Skeletal muscle cell (primary cell): ENCODE measurements at regions not wholly inside any gene's neighbourhood (a gene's known extent, or its start where the extent isn't known, plus 50 kb on each side); places are given as distances from the start of the nearest gene placed in this dataset.

Experiments
- DNase-seq: peaks from one replicate; pipeline ENCODE4 v3.0.0-alpha.2; 2010; ENCODE audit warnings: low read depth
- H3K4me3 ChIP-seq: 2 replicates; pipeline ENCODE4 v1.5.1; 2011; ENCODE audit warnings: low read depth, mild to moderate bottlenecking, control low read depth, low read length, moderate library complexity

DNA sequence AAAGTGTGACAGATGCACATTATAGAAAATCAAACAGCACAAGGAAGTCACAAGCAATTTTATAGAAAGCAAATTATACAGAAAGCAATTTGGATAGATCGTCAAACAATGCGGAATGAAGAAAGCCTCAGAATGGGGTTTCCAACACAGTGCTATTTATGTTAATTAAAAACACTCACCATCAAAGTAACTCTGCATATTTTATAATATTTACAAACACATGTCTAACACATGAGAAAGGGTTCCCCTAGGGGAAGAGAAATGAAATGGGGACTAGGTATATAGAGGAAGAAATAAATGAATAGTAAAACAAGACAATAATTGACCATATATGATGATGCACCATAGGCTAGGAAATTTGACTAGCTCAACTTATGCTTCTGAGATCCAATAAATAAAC, 171.2 kb upstream of the XYLT1 start:
- DNase-seq, result no peak
- H3K4me3 ChIP-seq, result no peak overlapping the region

DNA sequence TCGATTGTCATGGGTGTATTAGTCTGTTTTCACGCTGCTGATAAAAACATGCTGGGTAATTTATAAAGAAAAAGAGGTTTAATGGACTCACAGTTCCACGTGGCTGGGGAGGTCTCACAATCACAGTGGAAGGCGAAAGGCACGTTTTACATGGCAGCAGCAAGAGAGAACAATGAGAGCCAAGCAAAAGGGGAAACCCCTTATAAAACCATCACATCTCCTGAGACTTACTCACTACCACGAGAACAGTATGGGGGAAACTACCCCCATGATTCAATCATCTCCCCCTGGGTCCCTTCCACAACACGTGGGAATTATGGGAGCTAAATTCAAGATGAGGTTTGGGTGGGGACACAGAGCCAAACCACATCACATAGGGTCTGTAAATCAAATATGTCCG, 167.4 kb upstream of the XYLT1 start:
- DNase-seq, result no peak
- no peak overlapping the region for H3K4me3 ChIP-seq

DNA sequence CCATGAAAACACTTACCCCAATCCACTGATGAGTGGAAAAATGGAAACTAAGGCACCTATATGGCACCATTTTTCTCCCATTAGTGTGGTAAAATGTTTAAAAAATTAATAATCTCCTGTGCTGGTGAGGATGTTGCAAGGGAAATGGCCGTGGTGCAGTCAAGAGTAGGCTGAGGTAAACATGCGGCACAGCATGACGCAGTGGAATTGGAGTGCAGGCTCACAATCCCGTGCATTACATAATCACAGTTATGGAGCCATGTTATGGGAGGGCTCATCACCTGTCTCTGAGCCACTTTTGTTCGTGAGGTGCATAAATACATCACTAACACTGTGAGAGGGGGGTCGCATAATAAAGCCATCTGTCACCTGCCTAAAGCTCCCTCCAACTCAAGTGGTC, 164.4 kb upstream of the XYLT1 start:
- no peak overlapping the region for H3K4me3 ChIP-seq

DNA sequence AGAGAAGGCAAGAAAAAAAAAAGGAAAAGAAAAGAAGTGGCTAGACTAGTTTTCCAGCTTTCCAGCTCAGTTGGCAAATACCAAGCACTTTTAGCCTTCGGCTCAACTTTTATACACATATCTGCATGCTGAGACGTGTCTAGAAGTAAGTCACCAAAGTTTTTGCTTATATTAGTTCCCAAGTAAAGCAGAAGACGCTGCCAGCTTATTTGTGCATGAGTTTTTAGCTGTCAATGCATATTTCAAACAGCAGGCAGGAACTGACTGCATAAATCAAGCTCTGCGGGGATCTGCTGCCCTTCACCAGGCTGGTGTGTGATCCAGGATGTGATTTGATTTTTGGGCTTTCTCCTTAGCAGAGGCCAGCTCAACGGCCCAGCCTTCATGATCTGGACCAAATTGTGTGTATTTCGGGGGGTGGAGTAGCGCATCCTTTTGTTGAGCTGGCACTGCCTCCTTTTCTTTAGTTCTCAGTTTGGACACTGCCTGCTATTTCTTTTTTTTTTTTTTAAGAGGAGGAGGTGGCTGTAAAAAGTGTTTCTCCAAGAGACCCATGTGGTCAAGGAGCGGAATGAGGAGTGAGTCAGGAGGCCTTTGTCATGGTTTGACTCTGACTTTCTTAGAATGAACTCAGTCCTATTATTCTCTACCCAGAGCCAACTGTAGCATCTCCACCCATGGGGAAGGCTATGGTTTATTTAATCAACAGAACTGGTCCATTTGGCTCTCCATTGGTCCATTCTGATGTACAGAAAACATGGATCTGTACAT, 162.6 kb upstream of the XYLT1 start:
- H3K4me3 ChIP-seq, result no peak overlapping the region
- peak; percentile 11 for DNase-seq

More for the DNA sequence above, 164.4 kb upstream of the XYLT1 start:
- no peak for DNase-seq

DNA sequence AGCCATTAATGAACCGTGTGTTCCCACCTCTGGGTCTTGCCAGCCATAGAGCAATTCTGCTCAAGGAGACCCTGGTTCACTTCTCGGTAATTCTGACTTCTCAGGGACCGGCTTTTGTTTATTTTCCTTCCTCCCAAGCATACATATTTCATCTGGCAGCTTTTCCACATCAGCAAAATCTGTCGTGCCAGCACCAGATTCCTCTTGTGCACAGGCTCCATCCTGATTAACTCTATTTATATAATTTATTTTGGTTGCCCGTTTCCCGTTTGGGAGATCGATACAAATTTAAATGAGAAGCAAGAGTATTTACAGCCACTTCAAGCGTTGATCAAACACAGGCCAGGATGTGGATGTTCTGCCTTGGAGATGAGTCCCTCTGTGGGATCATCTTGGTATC, 161.9 kb upstream of the XYLT1 start:
- no peak overlapping the region for H3K4me3 ChIP-seq
- no peak for DNase-seq

DNA sequence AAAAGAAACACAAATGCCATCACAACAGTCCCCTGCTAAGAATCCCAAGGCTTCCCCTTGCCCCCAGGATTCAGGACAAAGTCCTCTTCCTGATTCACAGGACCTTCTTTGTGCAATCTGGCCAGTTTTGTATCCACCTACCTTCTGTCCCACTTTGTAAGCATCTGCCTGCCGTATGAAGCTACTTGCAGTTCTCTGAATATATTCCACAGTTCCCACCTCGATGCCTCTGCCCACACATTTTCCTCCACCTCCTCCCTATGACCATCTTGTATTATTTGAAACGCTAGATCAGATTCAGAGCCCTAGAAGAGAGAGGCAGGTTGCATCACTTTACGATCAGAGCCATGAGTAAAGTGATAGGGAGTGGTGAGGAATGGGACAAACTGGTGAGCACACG, 159.2 kb upstream of the XYLT1 start:
- H3K4me3 ChIP-seq, result no peak overlapping the region
- no peak for DNase-seq

DNA sequence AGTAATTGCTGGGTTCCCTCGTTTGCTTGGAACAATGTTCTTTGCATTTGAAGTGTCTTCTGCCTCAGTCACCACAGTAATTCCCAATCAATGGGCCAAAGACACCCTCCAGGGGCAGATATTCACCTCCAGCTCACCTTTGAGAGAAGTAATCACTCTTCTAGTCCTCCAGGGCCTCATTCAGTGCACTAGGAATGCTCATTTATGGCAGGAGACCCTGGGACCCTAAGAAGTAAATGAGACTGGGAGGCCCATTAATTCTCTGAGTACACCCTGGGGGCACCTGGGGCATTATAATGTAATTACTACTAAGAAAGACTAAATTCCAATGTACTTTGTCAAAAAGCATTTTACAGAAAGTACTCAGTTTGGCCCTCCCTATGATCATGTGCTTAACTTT, 158.2 kb upstream of the XYLT1 start:
- no peak overlapping the region for H3K4me3 ChIP-seq
- DNase-seq, result no peak

DNA sequence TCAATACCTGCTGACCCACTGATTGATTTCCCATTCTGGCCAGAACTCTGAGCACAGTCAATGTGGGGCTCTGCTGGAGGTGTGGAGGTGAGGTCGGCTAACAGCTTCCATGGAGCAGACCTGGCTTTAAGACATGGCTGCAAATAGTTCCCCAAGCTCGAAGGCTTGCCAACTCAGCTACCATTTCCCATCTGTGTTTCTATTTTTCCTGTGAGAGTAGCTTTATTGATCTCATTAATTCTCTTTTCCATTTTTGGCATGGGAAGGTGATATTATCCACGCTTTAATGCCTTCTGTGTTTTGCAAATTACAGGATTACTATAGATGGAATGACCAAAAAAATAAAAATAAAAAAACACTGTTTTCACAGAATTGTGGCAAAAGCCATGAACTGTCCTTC, 151.6 kb upstream of the XYLT1 start:
- DNase-seq, result no peak
- no peak overlapping the region for H3K4me3 ChIP-seq

DNA sequence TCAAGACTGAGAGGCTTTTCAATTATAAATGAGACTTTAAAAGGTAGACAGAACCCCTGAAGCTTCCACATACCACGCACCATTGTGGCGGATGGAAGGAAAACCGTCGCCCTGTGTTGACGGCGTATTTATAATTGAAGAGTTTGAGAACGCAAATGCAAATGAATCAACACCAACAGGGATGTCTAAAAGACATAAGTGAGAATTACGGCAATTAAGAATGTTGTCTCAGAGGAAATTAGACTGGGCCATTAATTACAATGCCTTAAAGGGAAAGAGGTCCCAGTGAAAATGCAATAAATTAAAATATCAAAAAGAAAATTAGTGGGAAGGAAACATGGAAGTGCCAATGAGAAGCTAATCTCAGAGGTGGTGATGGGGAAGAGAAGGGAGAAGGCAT, 148.5 kb upstream of the XYLT1 start:
- no peak for DNase-seq
- H3K4me3 ChIP-seq, result no peak overlapping the region

DNA sequence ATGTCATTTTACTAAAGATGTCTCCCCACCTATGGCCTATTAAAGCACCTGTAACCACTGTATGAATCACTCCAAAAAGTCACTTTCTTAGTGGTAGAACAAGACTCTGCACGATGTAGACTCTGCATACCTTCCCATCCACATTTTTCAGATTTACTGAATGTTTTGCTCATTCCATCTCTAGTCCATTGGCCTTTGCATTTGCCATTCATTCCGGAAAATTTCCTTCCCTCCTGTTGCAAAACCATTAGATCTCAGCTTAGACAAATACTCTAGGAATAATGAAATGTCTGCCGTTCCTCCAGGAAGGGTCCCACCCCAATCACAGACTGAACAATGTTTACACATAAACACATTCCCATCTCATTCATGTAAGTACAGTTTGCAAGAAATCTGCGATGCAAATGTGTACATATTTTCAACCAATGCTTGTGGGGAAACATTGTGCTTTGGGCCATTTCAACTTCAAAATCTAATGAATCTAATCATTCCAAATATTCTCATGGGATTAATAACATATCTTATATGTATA, 146.3 kb upstream of the XYLT1 start:
- no peak overlapping the region for H3K4me3 ChIP-seq
- DNase-seq, result no peak

DNA sequence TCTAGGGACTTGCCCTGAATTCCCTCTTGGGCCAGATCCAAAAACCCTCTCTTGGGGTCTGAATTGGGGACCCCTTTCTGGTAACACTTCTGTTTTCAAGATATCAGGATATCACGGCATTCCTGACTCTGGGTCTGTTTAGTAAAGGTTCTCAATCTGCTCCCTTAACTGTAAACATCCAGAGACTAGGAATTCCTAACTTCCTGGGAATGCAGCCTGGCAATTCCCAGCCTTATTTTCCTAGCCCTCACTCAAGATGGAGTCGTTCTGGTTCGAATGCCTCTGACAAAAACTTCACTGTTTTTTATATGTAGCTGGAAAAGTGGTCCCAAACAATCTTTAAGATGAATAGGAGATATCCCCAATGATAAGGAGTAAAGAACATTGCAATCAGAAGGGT, 141.6 kb upstream of the XYLT1 start:
- DNase-seq, result no peak
- no peak overlapping the region for H3K4me3 ChIP-seq

DNA sequence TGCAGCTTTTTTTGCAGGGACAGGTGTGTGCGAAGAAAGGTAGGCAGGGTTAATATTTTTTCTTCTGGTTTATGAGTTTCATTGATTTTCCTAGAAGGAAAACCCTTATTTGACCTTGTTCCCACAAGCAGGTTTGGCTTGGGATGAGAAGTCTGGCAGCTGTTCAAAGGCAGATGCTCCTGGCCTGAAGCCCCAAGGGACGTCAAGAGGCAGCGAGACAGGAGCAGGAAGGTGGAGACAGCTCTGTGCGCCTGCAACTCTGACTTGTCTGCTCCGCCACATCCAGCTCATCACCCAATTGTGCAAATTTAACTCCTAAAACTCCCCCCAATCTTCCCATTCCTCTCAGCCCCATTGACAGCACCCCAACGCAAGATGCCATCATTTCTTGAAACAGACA, 136.8 kb upstream of the XYLT1 start:
- no peak for DNase-seq
- no peak overlapping the region for H3K4me3 ChIP-seq

DNA sequence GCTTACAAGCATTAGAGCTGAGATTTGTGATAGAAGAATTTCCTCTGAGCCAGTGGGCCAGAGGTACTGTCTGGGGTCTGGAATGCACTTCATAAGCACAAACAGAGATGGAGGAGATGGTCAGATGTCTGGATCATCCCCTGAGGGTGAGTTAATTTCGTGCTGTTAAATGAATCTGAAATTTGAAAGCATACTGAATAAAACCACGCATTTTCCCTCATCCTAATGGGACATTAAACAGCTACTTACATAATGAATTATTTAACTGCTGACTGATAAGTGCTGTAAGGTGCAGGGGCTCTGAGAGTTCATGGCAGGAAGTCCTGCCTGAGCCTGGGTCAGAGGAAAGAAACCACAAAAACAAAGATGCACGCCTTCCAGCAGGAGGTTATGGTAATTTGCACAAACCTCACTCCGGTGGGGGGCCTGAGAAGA, 136.3 kb upstream of the XYLT1 start:
- H3K4me3 ChIP-seq, result no peak overlapping the region
- DNase-seq, result no peak

DNA sequence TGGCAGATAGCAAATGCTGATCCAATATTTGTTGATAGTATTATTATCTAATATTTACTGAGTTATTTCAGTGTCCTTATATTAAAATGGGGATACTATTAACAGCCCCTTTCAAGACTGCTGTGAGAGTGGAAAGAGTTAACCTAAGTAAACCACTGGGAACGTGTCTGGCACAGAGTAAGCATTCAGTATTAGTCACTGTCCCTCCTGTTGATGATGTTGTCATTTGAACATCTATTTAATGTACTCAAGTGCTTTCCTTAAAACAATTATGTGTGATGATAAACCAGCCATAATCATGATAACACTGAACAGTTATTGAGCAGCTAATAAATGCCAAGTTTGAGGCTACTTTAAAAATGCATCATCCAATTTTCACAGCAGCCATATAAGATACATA, 135.7 kb upstream of the XYLT1 start:
- H3K4me3 ChIP-seq, result no peak overlapping the region
- no peak for DNase-seq

DNA sequence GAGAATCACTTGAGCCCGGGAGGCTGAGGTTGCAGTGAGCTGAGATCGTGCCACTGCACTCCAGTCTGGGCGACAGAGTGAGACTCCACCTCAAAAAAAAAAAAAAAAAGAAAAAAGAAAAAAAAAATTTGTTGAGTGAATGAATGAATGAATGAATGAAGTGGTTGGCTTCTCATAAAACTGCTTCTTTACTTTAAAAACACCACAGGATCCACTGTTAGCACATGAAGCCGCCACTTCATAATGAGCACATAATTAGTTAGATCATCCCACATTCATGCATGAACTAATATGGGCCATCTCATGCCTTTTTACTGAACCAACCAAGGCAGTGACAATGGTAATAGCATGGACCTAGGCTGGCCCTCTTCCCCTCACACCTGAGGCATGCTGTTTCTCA, 135.0 kb upstream of the XYLT1 start:
- DNase-seq, result no peak
- H3K4me3 ChIP-seq, result no peak overlapping the region

DNA sequence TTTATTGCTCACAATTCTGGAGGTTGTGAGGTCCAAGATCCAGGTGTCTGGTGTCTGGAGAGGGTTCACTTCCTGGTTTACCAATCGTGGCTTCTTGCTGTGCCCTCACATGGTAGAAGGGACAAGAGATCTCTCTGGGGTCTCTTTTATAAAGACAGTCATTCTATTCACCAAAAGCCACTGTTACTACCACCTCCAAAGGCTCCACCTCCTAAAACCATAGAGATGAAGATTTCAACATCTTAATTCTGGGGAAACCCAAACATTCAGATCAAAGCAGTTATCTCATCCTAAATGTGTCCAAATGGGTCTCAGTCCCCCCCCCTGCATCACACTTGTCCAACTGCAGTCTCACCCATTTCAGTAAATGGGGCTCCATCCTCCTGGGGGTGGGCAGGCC, 132.9 kb upstream of the XYLT1 start:
- H3K4me3 ChIP-seq, result no peak overlapping the region
- no peak for DNase-seq

DNA sequence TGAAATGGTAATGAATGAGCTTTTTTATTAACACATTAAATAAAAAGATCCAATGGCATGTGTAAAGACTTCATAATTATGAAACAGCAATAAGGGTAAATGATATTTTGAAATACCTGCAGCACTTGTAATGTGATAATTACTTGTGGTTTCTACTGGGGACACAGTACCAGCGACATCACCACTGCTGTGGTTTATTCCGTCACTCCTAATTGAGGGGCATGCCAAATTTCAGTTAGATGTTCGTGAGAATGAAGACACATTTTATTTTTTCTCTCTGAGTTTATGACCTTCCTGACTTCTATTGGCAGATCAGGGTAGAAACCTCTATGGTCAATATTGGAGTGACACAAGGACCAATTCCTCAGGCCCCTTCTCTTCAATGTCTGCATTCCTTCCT, 131.9 kb upstream of the XYLT1 start:
- no peak for DNase-seq
- H3K4me3 ChIP-seq, result no peak overlapping the region

DNA sequence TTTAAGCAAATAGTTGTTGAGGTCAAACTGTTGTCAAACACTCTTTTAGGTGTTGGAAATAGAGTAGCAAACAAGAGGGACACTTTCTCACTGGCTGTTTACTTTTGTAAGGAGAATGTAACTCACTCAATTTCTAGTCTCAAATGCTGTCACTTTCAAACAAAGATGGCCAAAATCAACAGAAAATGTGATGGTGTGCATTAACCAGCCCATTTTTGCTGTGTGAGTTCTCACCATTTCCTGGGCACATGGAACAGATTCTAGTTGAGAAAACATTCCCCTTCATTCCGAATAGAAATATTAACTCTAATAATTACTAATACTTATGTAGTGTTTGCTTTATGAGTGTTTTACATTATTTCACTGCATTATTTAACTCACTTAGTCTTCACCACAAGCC, 128.2 kb upstream of the XYLT1 start:
- no peak for DNase-seq
- H3K4me3 ChIP-seq, result no peak overlapping the region

DNA sequence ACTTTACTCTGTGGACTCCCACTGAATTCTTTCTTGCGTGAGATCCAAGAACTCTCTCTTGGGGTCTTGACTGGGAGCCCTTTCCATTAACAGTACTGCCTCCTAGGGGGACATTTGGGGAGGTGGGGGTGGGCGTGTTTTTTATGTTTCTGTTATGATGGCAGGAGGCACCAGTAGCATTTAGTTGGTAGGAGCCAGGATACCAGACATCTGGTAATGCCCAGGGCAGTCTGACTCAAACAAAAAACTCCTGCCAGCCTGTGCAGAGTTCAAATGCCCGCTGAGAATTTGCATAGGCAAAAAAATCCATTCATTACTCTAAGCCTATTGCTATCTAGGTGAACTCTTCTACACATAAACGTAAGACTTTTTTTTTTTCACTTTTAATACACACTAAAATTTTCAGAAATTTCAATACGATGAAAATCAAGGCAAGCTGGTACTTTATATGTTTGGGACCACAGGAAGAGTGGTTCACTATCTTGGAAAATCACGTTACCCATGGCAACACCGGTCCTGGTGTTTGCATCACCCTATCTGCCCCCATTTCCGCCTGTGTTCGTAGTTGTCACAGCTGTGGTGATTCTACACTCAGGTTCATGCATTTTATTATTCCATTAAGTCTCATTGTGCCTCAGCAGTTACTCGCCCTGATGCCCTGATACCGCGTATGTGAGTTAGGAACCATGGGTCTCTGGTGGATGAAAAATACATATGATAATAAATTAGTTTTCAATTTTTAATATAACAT, 121.1 kb upstream of the XYLT1 start:
- DNase-seq, result no peak
- H3K4me3 ChIP-seq, result no peak overlapping the region

DNA sequence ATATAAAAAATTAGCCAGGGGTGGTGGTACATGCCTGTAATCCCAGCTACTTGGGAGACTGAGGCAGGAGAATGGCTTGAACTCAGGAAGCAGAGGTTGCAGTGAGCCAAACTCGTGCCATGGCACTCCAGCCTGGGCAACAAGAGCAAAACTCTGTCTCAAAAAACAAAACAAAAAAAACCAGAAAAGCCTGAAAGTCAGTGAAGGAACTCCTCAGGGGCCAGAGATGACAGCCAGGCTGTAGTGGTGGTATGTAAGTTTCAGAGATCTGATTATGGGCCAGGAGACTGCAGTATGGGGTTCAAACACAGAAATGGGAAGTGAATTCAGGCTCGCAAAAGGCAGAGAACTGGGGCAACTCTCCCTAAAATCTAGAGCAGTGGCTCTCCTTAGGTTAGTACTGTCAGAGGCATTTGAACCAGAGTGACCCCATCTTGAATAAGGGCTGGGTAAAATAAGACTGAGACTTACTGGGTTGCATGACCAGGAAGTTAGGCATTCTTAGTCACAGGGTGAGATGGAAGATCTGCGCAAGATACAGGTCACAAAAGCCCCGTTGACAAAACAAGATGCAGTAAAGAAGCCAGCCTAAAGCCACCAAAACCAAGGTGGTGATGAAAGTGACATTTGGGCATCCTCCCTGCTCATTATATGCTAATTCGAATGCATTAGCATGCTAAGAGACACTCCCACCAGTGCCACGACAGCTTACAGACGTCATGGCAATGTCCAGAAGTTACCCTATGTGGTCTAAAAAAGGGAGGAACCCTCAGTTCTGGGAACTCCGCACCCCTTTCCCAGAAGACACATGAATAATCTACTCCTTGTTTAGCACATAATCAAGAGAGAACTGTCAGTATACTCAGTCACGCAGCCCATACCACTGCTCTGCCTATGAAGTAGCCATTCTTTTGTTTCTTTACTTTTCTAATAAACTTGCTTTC, 120.2 kb upstream of the XYLT1 start:
- no peak overlapping the region for H3K4me3 ChIP-seq
- DNase-seq, result no peak
